HFFc6 (cell line): ENCODE measurements at regions not wholly inside any gene's neighbourhood (a gene's known extent, or its start where the extent isn't known, plus 50 kb on each side); places are given as distances from the start of the nearest gene placed in this dataset.
"Not testable (repeated sequence)": the region's sequence is repeated elsewhere in the genome, so short reads cannot be mapped to it uniquely, and the experiment has no call there.

Source experiments
- DNase-seq: peaks from one replicate; pipeline ENCODE4 v3.0.0-alpha.2; 2018
- H3K27ac Mint-ChIP-seq: 2 replicates; pipeline ENCODE4 v1.8.0; 2020; ENCODE audit warnings: mild to moderate bottlenecking, mixed read lengths
- H3K27me3 Mint-ChIP-seq: 2 replicates; pipeline ENCODE4 v1.8.0; 2021; ENCODE audit warnings: mild to moderate bottlenecking, moderate library complexity, mixed read lengths; ENCODE audit not compliant: insufficient read depth
- H3K36me3 Mint-ChIP-seq: 2 replicates; pipeline ENCODE4 v1.8.0; 2021; ENCODE audit warnings: low read depth, mixed read lengths
- H3K4me1 Mint-ChIP-seq: 2 replicates; pipeline ENCODE4 v1.8.0; 2020; ENCODE audit warnings: low read depth, mixed read lengths
- H3K4me3 Mint-ChIP-seq: 2 replicates; pipeline ENCODE4 v1.8.0; 2020; ENCODE audit warnings: mild to moderate bottlenecking, moderate library complexity, mixed read lengths
- H3K9me3 Mint-ChIP-seq: 2 replicates; pipeline ENCODE4 v1.8.0; 2020; ENCODE audit warnings: mild to moderate bottlenecking, mixed read lengths
- CTCF ChIP-seq: fragments of 200-600 bp; sonication (generic); IDR thresholded peaks from 2 replicates; pipeline ENCODE4 v1.5.0; 2021; ENCODE audit warnings: antibody characterized with exemption, mild to moderate bottlenecking

GRCh38 chr14:51360592-51360991 is 120.5 kb downstream of the TMX1 start:
- DNase-seq, result no peak
- H3K4me1 Mint-ChIP-seq, result peaks cover 12% of the 10 kb centered on the region
- TF ChIP-seq CTCF, result no peak
- no peak overlapping the region for H3K4me3 Mint-ChIP-seq
- H3K27ac Mint-ChIP-seq, result no peak overlapping the region
- no peaks in the 10 kb centered on the region for H3K36me3 Mint-ChIP-seq
- no peaks in the 10 kb centered on the region for H3K9me3 Mint-ChIP-seq
- peaks cover 4% of the 10 kb centered on the region; the same call in 1 of the 2 replicates for H3K27me3 Mint-ChIP-seq

- no peak for TF ChIP-seq CTCF
- H3K9me3 Mint-ChIP-seq, result no peaks in the 10 kb centered on the region
- no peak overlapping the region for H3K4me3 Mint-ChIP-seq
- 0 out of 2 replicates have a peak, but pooled peaks cover 2% of the 10 kb centered on the region for H3K27me3 Mint-ChIP-seq
- no peaks in the 10 kb centered on the region for H3K36me3 Mint-ChIP-seq
- DNase-seq, result no peak
- no peak overlapping the region for H3K27ac Mint-ChIP-seq
- H3K4me1 Mint-ChIP-seq, result peaks cover 3% of the 10 kb centered on the region
Measured at GRCh38 chr14:51365241-51365965, 125.4 kb downstream of the TMX1 start.

GRCh38 chr14:51366460-51366859 is 126.4 kb downstream of the TMX1 start:
- H3K27me3 Mint-ChIP-seq, H3K4me3 Mint-ChIP-seq, H3K9me3 Mint-ChIP-seq, H3K27ac Mint-ChIP-seq, DNase-seq, H3K36me3 Mint-ChIP-seq: not testable (repeated sequence)
- peaks cover 14% of the 10 kb centered on the region for H3K4me1 Mint-ChIP-seq

- H3K27ac Mint-ChIP-seq, result peak overlapping the region; percentile 25; the same call in 1 of the 2 replicates
- not testable (repeated sequence) for DNase-seq, H3K4me3 Mint-ChIP-seq, H3K27me3 Mint-ChIP-seq, H3K36me3 Mint-ChIP-seq, H3K9me3 Mint-ChIP-seq
- peaks cover 19% of the 10 kb centered on the region for H3K4me1 Mint-ChIP-seq
Measured at GRCh38 chr14:51366866-51367599, 127.0 kb downstream of the TMX1 start.

- Mint-ChIP-seq H3K4me1 (peaks cover 19% of the 10 kb centered on the region), H3K36me3 (peaks cover 3% of the 10 kb centered on the region; the same call in 1 of the 2 replicates), H3K9me3 (no peaks in the 10 kb centered on the region), H3K27ac (no peak overlapping the region), H3K27me3 (no peaks in the 10 kb centered on the region), H3K4me3 (no peak overlapping the region)
- no peak for TF ChIP-seq CTCF
- DNase-seq, result peak; percentile 72
Measured at GRCh38 chr14:51367600-51367931, 127.5 kb downstream of the TMX1 start.

- peaks cover 5% of the 10 kb centered on the region; the same call in 1 of the 2 replicates for H3K36me3 Mint-ChIP-seq
- no peak for TF ChIP-seq CTCF
- peaks cover 19% of the 10 kb centered on the region for H3K4me1 Mint-ChIP-seq
- peak overlapping the region; percentile 28 for H3K27ac Mint-ChIP-seq
- DNase-seq, result peak; percentile 79
- H3K9me3 Mint-ChIP-seq, result no peaks in the 10 kb centered on the region
- H3K27me3 Mint-ChIP-seq, result peaks cover under 1% of the 10 kb centered on the region; the same call in 1 of the 2 replicates
- H3K4me3 Mint-ChIP-seq, result peak overlapping the region; percentile 53
Measured at GRCh38 chr14:51368721-51369163, 128.7 kb downstream of the TMX1 start.
